ENCODE measurements at regions not wholly inside any gene's neighbourhood (a gene's known extent, or its start where the extent isn't known, plus 50 kb on each side); places are given as distances from the start of the nearest gene placed in this dataset.
"Not testable (repeated sequence)": the region's sequence is repeated elsewhere in the genome, so short reads cannot be mapped to it uniquely, and the experiment has no call there.

GRCh38 chr18:79604205-79604912 lies 75.2 kb upstream of the CTDP1 start:
- DNase-seq (ENCODE audit: low spot score in 2 of 2), result peak in 1 of 2 donors; percentile 41
- Histone ChIP-seq H3K27ac (no peak overlapping the region), H3K36me3 (no peaks in the 10 kb centered on the region), H3K4me3 (no peak overlapping the region), H3K27me3 (peaks cover 8% of the 10 kb centered on the region), H3K9me3 (no peaks in the 10 kb centered on the region), H3K4me1 (peaks cover 9% of the 10 kb centered on the region)
- 93% methylated on average over 13 of the region's 20 CpGs for WGBS
- TF ChIP-seq EP300 (IDR thresholded peaks at IDR 0.05) (no peak), CTCF (IDR thresholded peaks at IDR 0.05) (no peak), POLR2AphosphoS5 (IDR thresholded peaks at IDR 0.05) (no peak), POLR2A (IDR thresholded peaks at IDR 0.05) (no peak)

GRCh38 chr18:79604913-79605880 lies 74.4 kb upstream of the CTDP1 start:
- Histone ChIP-seq H3K4me3 (no peak overlapping the region), H3K9me3 (no peaks in the 10 kb centered on the region), H3K36me3 (no peaks in the 10 kb centered on the region), H3K27me3 (peaks cover 8% of the 10 kb centered on the region), H3K4me1 (peaks cover 12% of the 10 kb centered on the region), H3K27ac (no peak overlapping the region)
- TF ChIP-seq CTCF (IDR thresholded peaks at IDR 0.05) (no peak), EP300 (IDR thresholded peaks at IDR 0.05) (no peak), POLR2AphosphoS5 (IDR thresholded peaks at IDR 0.05) (no peak), POLR2A (IDR thresholded peaks at IDR 0.05) (no peak)
- DNase-seq (ENCODE audit: low spot score in 2 of 2), result peak in 1 of 2 donors; percentile 53
- 70% methylated on average over 36 of the region's 36 CpGs for WGBS

GRCh38 chr18:79606071-79606470 lies 73.5 kb upstream of the CTDP1 start:
- H3K27ac ChIP-seq, H3K27me3 ChIP-seq, H3K9me3 ChIP-seq, H3K4me3 ChIP-seq, H3K36me3 ChIP-seq: not testable (repeated sequence)
- 93% methylated on average over 12 of the region's 13 CpGs for WGBS
- peaks cover 20% of the 10 kb centered on the region for H3K4me1 ChIP-seq
- peak in 1 of 2 donors; percentile 33 for DNase-seq (ENCODE audit: low spot score in 2 of 2)

GRCh38 chr18:79606621-79607331 lies 72.8 kb upstream of the CTDP1 start:
- peaks cover 27% of the 10 kb centered on the region for H3K4me1 ChIP-seq
- WGBS, result 84% methylated on average over 18 of the region's 31 CpGs
- DNase-seq (ENCODE audit: low spot score in 2 of 2), result peak in 1 of 2 donors; percentile 45
- H3K27ac ChIP-seq, result no peak overlapping the region
- TF ChIP-seq POLR2A (IDR thresholded peaks at IDR 0.05), result no peak
- TF ChIP-seq EP300 (IDR thresholded peaks at IDR 0.05), result no peak
- TF ChIP-seq CTCF (IDR thresholded peaks at IDR 0.05), result no peak
- TF ChIP-seq POLR2AphosphoS5 (IDR thresholded peaks at IDR 0.05), result no peak
- H3K36me3 ChIP-seq, result no peaks in the 10 kb centered on the region
- H3K4me3 ChIP-seq, result no peak overlapping the region
- H3K9me3 ChIP-seq, result no peaks in the 10 kb centered on the region
- H3K27me3 ChIP-seq, result peaks cover 8% of the 10 kb centered on the region

GRCh38 chr18:79607361-79607952 lies 72.1 kb upstream of the CTDP1 start:
- no peak for TF ChIP-seq POLR2AphosphoS5 (IDR thresholded peaks at IDR 0.05)
- TF ChIP-seq CTCF (IDR thresholded peaks at IDR 0.05), result no peak
- TF ChIP-seq POLR2A (IDR thresholded peaks at IDR 0.05), result no peak
- no peak for TF ChIP-seq EP300 (IDR thresholded peaks at IDR 0.05)
- Histone ChIP-seq H3K27ac (no peak overlapping the region), H3K9me3 (no peaks in the 10 kb centered on the region), H3K36me3 (no peaks in the 10 kb centered on the region), H3K4me3 (no peak overlapping the region), H3K4me1 (peaks cover 27% of the 10 kb centered on the region), H3K27me3 (peaks cover 8% of the 10 kb centered on the region)
- 90% methylated on average over 8 of the region's 25 CpGs for WGBS
- peak in 1 of 2 donors; percentile 54 for DNase-seq (ENCODE audit: low spot score in 2 of 2)

Data from suprapubic skin (tissue), 4 donors.